ENCODE measurements at regions not wholly inside any gene's neighbourhood (a gene's known extent, or its start where the extent isn't known, plus 50 kb on each side); places are given as distances from the start of the nearest gene placed in this dataset.
"Not testable (repeated sequence)": the region's sequence is repeated elsewhere in the genome, so short reads cannot be mapped to it uniquely, and the experiment has no call there.

DNA sequence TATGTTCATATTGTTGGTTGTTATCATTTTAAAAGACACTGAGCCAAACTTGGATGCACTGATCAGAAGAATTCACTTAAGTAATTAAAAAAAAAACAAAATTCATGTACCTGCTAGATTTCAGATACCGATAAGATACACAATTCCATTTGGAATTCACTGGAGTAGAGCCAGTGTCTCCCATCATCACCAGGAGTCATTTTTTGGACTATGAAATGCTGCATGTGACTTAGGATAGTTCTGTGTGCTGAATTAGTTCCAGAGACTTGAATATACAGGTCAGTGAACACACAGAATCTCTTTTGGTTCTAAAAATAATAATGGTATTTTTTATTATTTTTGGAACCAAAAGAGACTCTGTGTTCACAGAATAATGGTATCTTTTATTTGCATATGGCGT, 482.6 kb upstream of the PIK3R1 start:
- no peak for DNase-seq

GRCh38 chr5:67732471-67732870, 483.1 kb upstream of the PIK3R1 start:
- DNase-seq, result no peak

- no peak for DNase-seq
These were observed 483.7 kb upstream of the PIK3R1 start for GRCh38 chr5:67731886-67732285.

DNA sequence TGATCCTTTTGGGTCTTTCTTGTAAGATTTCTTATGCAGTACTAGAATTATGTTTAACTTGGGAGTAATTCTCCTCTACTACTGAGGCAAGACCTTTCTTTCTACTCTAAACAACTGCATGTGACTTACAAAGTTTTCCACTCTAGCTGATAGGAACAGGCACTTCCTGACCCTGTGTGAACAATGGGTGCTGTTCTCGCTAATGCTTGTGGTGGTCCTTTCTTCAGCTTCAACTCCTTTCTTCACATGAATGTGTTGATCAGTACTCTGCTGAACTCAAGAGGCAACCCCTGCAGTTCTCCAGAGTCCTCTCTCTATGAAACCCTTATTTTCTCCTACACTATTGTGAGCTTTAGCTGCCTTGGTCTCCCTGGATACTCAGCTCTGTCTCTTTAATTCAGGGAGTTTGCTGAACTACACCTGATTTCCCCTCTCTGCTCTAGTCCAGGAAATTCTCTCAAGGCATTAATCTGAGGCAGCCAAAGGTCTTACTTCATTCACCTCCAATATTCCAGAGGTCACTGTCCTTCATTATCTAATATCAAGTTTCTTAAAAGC, 484.6 kb upstream of the PIK3R1 start:
- no peak for DNase-seq

- no peak for DNase-seq
These were observed 487.1 kb upstream of the PIK3R1 start for GRCh38 chr5:67728326-67728890.

DNA sequence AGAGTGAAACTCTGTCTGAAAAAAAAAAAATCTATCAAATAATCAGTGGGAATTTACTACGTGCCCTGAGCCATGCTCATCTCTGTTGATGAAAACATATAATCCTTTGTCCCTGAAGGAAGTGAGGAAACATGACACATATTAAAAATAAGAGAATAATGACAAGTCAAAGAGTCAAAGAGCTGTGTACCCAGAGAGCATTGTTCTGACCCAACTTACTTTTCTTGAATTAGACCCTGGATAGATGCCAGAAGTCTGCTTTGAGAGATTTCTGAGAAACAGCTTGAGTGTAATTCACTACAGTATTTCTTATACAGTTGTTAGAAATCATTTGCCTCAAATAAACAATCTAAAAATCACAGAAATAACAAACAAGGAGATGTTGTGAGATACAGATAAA, 490.0 kb upstream of the PIK3R1 start:
- no peak for DNase-seq

DNA sequence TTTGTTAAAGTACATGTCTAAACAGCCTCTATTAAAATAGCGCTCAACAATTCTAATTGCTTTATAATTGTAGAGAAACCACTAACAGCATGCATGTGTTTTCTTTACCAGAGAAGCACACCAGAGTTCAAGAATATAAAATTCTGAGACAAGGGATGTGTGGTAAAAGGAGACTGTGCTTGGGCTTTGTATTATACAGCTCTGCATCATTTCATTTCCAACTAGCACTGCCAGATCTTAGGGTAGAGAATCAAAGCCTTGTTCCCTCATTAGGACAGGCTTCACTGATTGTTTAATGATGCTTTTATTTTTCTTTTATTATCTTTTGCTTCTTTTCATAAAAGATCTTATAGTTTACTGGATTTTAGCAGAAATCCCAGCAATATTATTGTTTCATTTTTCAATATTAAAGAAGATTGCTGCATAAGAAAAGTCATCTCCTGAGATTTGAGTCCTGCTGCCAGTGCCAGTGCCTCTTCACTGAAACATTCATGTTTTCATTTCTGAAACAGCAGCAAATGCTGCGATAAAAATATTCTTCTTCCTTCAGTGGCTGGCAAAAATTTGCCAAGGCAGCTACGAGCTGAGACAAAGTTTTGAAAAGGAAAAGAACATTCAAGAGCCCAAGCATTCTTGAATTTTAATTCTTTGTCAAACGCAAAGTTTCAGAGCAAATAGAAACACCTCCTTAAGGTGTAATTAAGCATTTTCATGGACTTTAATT, 491.0 kb upstream of the PIK3R1 start:
- no peak for DNase-seq

- no peak for DNase-seq
These were observed 491.7 kb upstream of the PIK3R1 start for GRCh38 chr5:67723873-67724272.

- DNase-seq, result not testable (repeated sequence)
These were observed 493.0 kb upstream of the PIK3R1 start for GRCh38 chr5:67722582-67722981.

DNA sequence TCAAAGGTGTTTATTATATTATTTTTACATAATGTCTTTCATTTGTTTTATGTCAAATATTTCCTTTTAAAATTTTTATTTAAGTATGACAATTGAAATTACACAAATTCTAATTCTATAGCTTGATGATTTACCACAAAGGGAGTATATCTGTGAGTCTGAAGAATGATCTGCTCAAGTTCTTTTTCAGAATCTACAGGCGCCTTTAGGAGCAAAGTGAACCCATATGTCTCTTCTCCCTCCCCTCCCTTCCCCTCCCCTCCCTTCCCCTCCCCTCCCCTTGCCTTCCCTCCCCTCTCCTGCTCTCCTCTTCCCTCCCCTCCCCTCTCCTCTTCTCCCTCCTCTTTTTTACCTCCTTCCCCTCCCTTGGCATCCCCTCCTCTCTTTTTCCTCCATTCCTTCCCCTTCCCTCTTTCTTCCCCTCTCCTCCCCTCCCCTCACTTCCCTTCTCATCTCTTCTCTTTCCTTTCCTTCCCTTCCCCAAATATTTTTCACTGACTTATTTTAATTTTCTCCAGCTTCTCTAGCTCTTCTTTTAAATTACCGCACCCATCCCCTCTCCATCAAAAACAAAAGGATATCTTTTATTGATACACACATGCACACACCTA, 495.3 kb upstream of the PIK3R1 start:
- DNase-seq, result no peak

- no peak for DNase-seq
These were observed 505.4 kb upstream of the CD180 start for GRCh38 chr5:67702008-67702407.

DNA sequence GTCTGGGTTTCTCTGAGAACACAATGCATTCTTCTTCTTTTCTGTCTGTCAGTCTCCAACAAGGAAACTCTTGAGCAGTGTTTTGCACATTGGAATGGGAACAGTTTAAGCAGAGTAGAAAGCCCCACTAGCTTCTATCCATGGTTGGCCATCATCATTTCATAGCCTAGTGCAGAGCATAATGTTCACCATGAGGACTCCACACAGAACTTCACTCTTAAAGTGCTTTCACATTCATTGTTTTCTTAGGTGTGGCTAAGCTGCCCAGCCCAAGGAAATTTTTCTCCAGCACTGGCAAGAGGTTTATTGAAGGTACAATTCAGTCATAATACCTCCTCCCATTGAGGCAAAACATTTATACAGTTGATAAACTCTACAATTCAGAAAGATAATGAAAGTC, 503.0 kb upstream of the CD180 start:
- no peak for DNase-seq

DNA sequence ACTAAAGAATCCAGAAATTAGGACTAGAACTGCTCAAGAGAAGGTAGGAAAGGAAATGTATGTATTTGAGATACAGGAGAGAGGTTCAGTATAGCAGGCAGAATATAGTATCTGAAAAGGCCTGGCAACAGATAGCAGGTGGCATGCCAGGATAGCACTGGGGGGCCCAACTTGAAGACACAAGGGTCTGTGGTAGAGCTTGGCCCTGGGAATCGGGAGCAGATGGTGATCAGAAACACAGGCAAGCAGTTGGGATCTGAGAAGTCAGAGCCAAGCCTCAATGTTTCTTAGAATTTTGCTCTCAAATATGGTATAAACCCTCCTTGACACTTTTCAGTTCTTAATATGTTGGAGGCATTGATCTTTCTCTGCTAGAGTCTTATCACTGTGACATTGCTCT, 499.8 kb upstream of the CD180 start:
- DNase-seq, result no peak

GRCh38 chr5:67695369-67695768, 498.8 kb upstream of the CD180 start:
- DNase-seq, result no peak

DNA sequence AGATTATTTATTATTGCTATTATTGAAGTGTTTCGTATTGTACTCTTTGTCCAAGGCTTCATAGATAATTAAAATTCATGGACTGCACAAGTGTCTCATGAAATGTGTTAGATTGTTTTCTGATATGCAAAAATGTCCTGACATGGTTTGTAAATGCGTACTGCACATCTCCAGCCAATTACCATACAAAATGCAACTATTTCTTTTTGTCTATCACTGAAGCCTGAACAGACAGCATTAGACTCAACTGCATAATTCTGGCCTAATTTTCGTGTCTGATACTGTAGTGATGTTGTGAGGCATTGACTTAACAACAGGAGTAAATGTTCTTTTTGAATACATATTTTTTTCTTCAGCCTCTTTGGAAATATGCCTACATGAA, 498.2 kb upstream of the CD180 start:
- no peak for DNase-seq

DNA sequence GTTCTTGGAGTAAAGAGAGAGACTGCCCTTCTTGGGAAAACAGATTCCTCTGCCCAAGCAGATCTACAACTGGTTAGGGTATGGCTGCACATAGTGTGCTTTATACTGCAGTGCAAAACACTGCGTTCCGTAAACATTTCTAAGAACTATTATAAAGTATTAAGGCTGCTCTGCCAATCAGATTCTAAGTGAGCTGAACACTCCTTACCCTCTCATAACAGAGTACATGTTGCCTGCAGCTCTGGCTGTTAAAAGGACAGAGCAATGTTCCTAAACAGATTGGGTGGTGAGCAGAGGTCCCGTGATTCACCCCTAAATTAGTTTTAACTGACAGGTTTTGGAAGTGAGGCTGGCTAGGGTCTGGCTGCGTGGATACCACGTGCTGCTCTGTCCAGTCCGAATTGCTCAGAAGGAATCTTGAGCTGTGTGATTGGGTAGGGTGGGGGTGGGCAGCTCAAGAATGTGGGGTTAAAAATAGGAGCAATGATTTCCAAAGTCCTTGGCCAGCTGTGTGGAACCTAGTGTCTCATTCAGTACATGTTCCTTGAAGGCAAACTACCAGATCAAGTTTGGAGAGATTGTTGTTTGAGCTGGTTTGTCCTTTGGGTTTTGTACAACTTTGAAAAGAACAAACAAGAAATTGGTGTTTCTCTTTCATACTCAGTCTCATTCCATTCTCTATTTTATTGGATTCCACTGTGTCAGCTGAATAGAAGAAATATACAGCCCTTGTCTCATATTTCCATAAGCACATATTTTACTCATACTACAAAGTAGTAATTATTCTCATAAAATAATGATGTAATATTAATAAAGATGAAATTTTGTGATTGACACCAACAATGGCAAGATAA, 497.6 kb upstream of the CD180 start:
- no peak for DNase-seq

- DNase-seq, result no peak
These were observed 490.1 kb upstream of the CD180 start for GRCh38 chr5:67686746-67687145.

DNA sequence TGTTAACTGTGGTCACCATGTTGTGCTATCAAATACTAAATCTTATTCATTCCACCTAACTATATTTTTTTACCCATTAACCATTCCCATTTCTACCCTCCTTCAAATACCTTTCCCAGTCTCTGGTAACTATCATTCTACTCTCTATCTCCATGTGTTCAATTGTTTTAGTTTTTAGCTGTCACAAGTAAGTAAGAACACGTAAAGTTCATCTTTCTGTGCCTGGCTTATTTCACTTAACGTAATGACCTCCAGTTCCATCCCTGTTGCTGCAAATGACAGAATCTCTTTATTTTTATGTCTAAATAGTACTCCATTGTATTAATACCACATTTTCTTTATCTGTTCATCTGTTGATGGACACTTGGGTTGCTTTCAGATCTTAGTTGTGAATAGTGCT, 485.1 kb upstream of the CD180 start:
- DNase-seq, result no peak

DNA sequence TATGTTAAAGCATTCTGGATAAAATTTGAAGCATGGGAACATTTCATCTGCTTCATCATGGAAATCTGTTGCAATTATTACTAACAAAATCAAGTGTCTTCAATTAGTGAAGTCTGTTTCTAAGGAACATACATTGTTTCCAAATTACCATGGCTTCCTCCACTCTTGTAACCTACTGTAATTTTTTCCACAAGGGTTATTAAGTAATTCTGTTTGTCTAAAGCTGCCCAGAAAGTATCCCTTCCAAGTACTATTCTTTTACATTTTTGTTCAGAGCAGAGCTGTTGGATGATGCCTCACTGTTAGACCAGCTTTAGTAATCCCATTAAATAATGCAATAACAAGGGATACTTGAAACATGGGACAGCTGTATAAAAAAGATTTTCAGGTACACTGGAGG, 483.5 kb upstream of the CD180 start:
- DNase-seq, result no peak

- no peak for DNase-seq
These were observed 482.7 kb upstream of the CD180 start for GRCh38 chr5:67679184-67679841.

GRCh38 chr5:67678594-67678993, 482.0 kb upstream of the CD180 start:
- DNase-seq, result no peak

DNA sequence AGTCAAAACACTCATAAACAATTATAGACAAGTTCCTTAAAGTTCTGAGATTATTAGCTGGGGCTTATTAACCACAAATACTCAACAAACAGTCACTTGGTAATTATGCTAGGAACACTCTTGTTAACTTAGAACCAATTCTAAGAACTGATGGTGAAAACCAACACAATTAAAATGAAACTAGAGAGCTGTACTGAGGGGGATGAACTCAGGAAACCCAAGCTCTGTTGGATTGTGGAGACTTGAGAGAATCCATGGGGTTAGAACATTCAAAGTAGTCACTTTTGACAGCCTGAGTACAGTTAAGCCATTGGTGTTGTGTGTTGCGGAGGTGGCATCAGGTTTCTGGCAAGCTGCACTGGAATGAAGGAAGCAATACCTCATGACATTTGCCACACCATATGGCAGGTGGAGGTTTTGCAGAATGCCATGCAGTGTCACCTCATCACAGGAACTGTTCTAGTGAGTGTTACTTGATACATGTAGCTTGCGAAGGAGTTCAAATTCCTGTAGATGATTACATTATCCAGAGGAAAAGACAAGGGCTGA, 480.9 kb upstream of the CD180 start:
- no peak for DNase-seq

- no peak for DNase-seq
These were observed 480.3 kb upstream of the CD180 start for GRCh38 chr5:67676863-67677262.
